H9 (cell line): ENCODE measurements at regions not wholly inside any gene's neighbourhood (a gene's known extent, or its start where the extent isn't known, plus 50 kb on each side); places are given as distances from the start of the nearest gene placed in this dataset.

Experiments
- DNase-seq: peaks from one replicate; pipeline ENCODE4 v3.0.0-alpha.2; 2017
- H2AFZ ChIP-seq: one replicate; pipeline ENCODE4 v1.6.1; 2013; ENCODE audit warnings: mild to moderate bottlenecking, low read length, control low read depth, moderate library complexity
- H2AK5ac ChIP-seq: 2 replicates; pipeline ENCODE4 v1.6.1; 2013; ENCODE audit warnings: low read length, control low read depth, mixed read lengths; ENCODE audit not compliant: insufficient read length
- H2BK120ac ChIP-seq: one replicate; pipeline ENCODE4 v1.6.1; 2013; ENCODE audit warnings: low read depth, mild to moderate bottlenecking, low read length, control low read depth, inconsistent platforms; ENCODE audit not compliant: poor library complexity, severe bottlenecking
- H2BK12ac ChIP-seq: 2 replicates; pipeline ENCODE4 v1.6.1; 2013; ENCODE audit warnings: low read length, control low read depth, mixed read lengths, low read depth; ENCODE audit not compliant: insufficient read length
- H2BK15ac ChIP-seq: 2 replicates; pipeline ENCODE4 v1.6.1; 2013; ENCODE audit warnings: low read depth, low read length, control low read depth
- H2BK20ac ChIP-seq: one replicate; pipeline ENCODE4 v1.6.1; 2013; ENCODE audit warnings: low read depth, mild to moderate bottlenecking, low read length, control low read depth, inconsistent platforms; ENCODE audit not compliant: poor library complexity, severe bottlenecking
- H2BK5ac ChIP-seq: 2 replicates; pipeline ENCODE4 v1.6.1; 2013; ENCODE audit warnings: low read length, control low read depth, mixed read lengths; ENCODE audit not compliant: insufficient read length
- H3K14ac ChIP-seq: 2 replicates; pipeline ENCODE4 v1.6.1; 2013; ENCODE audit warnings: low read length, control low read depth; ENCODE audit not compliant: insufficient read depth
- H3K18ac ChIP-seq: 2 replicates; pipeline ENCODE4 v1.6.1; 2013; ENCODE audit warnings: low read depth, mild to moderate bottlenecking, mixed read lengths, low read length, control low read depth; ENCODE audit not compliant: insufficient read length
- H3K23ac ChIP-seq: 2 replicates; pipeline ENCODE4 v1.6.1; 2013; ENCODE audit warnings: low read length, control low read depth, mixed read lengths, low read depth; ENCODE audit not compliant: insufficient read length
- H3K23me2 ChIP-seq: 2 replicates; pipeline ENCODE4 v1.6.1; 2013; ENCODE audit warnings: low read depth, mild to moderate bottlenecking, mixed read lengths, low read length, control low read depth; ENCODE audit not compliant: insufficient read length, poor library complexity, severe bottlenecking
- H3K27ac ChIP-seq: 2 replicates; pipeline ENCODE4 v1.5.1; 2013; ENCODE audit warnings: low read length, control low read depth, mixed read lengths, low read depth; ENCODE audit not compliant: insufficient read length
- H3K27me3 ChIP-seq: 2 replicates; pipeline ENCODE4 v1.6.1; 2013; ENCODE audit warnings: low read length, control low read depth, inconsistent platforms; ENCODE audit not compliant: insufficient read depth
- H3K4ac ChIP-seq: 2 replicates; pipeline ENCODE4 v1.6.1; 2013; ENCODE audit warnings: low read depth, mild to moderate bottlenecking, control low read depth, inconsistent platforms, low read length, moderate library complexity
- H3K4me1 ChIP-seq: 2 replicates; pipeline ENCODE4 v1.6.1; 2013; ENCODE audit warnings: low read length, control low read depth, inconsistent platforms; ENCODE audit not compliant: insufficient read depth
- H3K4me2 ChIP-seq: 2 replicates; pipeline ENCODE4 v1.6.1; 2013; ENCODE audit warnings: low read length, control low read depth, mixed read lengths; ENCODE audit not compliant: insufficient read length, insufficient read depth
- H3K56ac ChIP-seq: 2 replicates; pipeline ENCODE4 v1.6.1; 2013; ENCODE audit warnings: low read depth, mild to moderate bottlenecking, mixed read lengths, low read length, control low read depth; ENCODE audit not compliant: insufficient read length
- H3K79me1 ChIP-seq: 2 replicates; pipeline ENCODE4 v1.6.1; 2013; ENCODE audit warnings: low read depth, mild to moderate bottlenecking, moderate library complexity, low read length, control low read depth, inconsistent platforms; ENCODE audit not compliant: insufficient read depth, poor library complexity, severe bottlenecking
- H3K79me2 ChIP-seq: 2 replicates; pipeline ENCODE4 v1.6.1; 2013; ENCODE audit warnings: low read length, control low read depth, inconsistent platforms; ENCODE audit not compliant: insufficient read depth
- H3K9ac ChIP-seq: 2 replicates; pipeline ENCODE4 v1.6.1; 2013; ENCODE audit warnings: low read length, control low read depth, mixed read lengths; ENCODE audit not compliant: insufficient read length; ENCODE audit errors: extremely low read depth
- H3K9me3 ChIP-seq: one replicate; pipeline ENCODE4 v1.6.1; 2013; ENCODE audit warnings: low read depth, low read length, inconsistent platforms; ENCODE audit not compliant: control insufficient read depth
- H3T11ph ChIP-seq: one replicate; pipeline ENCODE4 v1.6.1; 2013; ENCODE audit warnings: mild to moderate bottlenecking, low read length, control low read depth, inconsistent platforms
- H4K20me1 ChIP-seq: one replicate; pipeline ENCODE4 v1.6.1; 2013; ENCODE audit not compliant: control insufficient read depth, insufficient read length, insufficient read depth
- H4K5ac ChIP-seq: 2 replicates; pipeline ENCODE4 v1.6.1; 2013; ENCODE audit warnings: low read depth, mild to moderate bottlenecking, mixed read lengths, low read length, control low read depth; ENCODE audit not compliant: insufficient read length
- H4K8ac ChIP-seq: replicated peaks from 2 replicates; pipeline ENCODE4 v1.6.1; 2013; ENCODE audit warnings: low read length, control low read depth, mixed read lengths, low read depth; ENCODE audit not compliant: insufficient read length
- H4K91ac ChIP-seq: 2 replicates; pipeline ENCODE4 v1.6.1; 2013; ENCODE audit warnings: low read depth, mild to moderate bottlenecking, moderate library complexity, mixed read lengths, low read length, control low read depth; ENCODE audit not compliant: insufficient read length
- H3K27ac Mint-ChIP-seq, 3 experiments: 2 replicates in 2 of 3; 3 replicates in 1 of 3; pipeline ENCODE4 v1.8.0; 2020 to 2021; ENCODE audit warnings: mixed read lengths in 3 of 3, mild to moderate bottlenecking in 1 of 3, moderate library complexity in 1 of 3
- H3K27me3 Mint-ChIP-seq: 2 replicates; pipeline ENCODE4 v1.8.0; 2021; ENCODE audit warnings: low read depth, mild to moderate bottlenecking, moderate library complexity, mixed read lengths
- H3K36me3 Mint-ChIP-seq, 3 experiments: 2 replicates in 2 of 3; 3 replicates in 1 of 3; pipeline ENCODE4 v1.8.0; 2020 to 2021; ENCODE audit warnings: low read depth in 3 of 3, mixed read lengths in 3 of 3; ENCODE audit not compliant: insufficient read depth in 1 of 3
- H3K4me1 Mint-ChIP-seq, 2 experiments: 2 replicates each; pipeline ENCODE4 v1.8.0; 2020; ENCODE audit warnings: mixed read lengths in 2 of 2
- H3K4me3 Mint-ChIP-seq, 2 experiments: 2 replicates in 1 of 2; 3 replicates in 1 of 2; pipeline ENCODE4 v1.8.0; 2020 to 2021; ENCODE audit warnings: mild to moderate bottlenecking in 2 of 2, mixed read lengths in 2 of 2, moderate library complexity in 1 of 2
- H3K9me3 Mint-ChIP-seq, 2 experiments: 2 replicates in 1 of 2; 3 replicates in 1 of 2; pipeline ENCODE4 v1.8.0; 2020; ENCODE audit warnings: mild to moderate bottlenecking in 2 of 2, mixed read lengths in 2 of 2, moderate library complexity in 1 of 2
- CTCF ChIP-seq: fragments of 200-600 bp; sonication (generic); conservative IDR thresholded peaks from 3 replicates; pipeline ENCODE4 v1.8.0; 2021; ENCODE audit warnings: antibody characterized with exemption, mild to moderate bottlenecking
- WGBS: extraction: QIAGEN DNeasy Blood & Tissue Kit; methylation state at CpG from one replicate; pipeline ENCODE4 v1.1.7; 2013; ENCODE audit warnings: missing lambda C conversion rate, low lambda C conversion rate, mixed read lengths; ENCODE audit not compliant: insufficient read length; ENCODE audit errors: extremely low coverage; 5-methylcytosine and 5-hydroxymethylcytosine counted together

GRCh38 chr14:84236290-84236689 lies 1293.7 kb upstream of the FLRT2 start:
- H4K8ac ChIP-seq: no peak overlapping the region
- no peak overlapping the region for H2BK12ac ChIP-seq
- H2BK15ac ChIP-seq: no peak overlapping the region
- no peak overlapping the region for H4K5ac ChIP-seq
- no peaks in the 10 kb centered on the region for H4K20me1 ChIP-seq
- H3K27me3 ChIP-seq: no peaks in the 10 kb centered on the region
- H3K4me3 Mint-ChIP-seq: no peak overlapping the region
- H3K79me2 ChIP-seq: no peaks in the 10 kb centered on the region
- no peak for DNase-seq
- H4K91ac ChIP-seq: no peak overlapping the region
- no peak for TF ChIP-seq CTCF
- H3K9ac ChIP-seq: no peak overlapping the region
- no peak overlapping the region for H2AFZ ChIP-seq
- H3K4me1 ChIP-seq: no peaks in the 10 kb centered on the region
- no peaks in the 10 kb centered on the region for H3K23me2 ChIP-seq
- no peaks in the 10 kb centered on the region for H3K79me1 ChIP-seq
- H2BK120ac ChIP-seq: no peak overlapping the region
- no peak overlapping the region for H2AK5ac ChIP-seq
- no peak overlapping the region for H2BK5ac ChIP-seq
- H3K23ac ChIP-seq: no peak overlapping the region
- WGBS: no CpG with 5 or more reads among the region's 3 CpGs
- no peak overlapping the region for H3K4ac ChIP-seq
- H3K27ac Mint-ChIP-seq: no peak overlapping the region
- H3K9me3 Mint-ChIP-seq: no peaks in the 10 kb centered on the region
- no peak overlapping the region for H3K14ac ChIP-seq
- H3K56ac ChIP-seq: no peak overlapping the region
- H3K27ac ChIP-seq: no peak overlapping the region
- no peak overlapping the region for H3K4me2 ChIP-seq
- no peaks in the 10 kb centered on the region for H3K9me3 ChIP-seq
- H3K27me3 Mint-ChIP-seq: no peaks in the 10 kb centered on the region
- H3K4me1 Mint-ChIP-seq: peaks cover 3 to 9% of the 10 kb centered on the region in 2 experiments; a peak in 3 of 4 replicates
- H3T11ph ChIP-seq: no peak overlapping the region
- H3K36me3 Mint-ChIP-seq: no peaks in the 10 kb centered on the region
- H2BK20ac ChIP-seq: no peak overlapping the region
- H3K18ac ChIP-seq: no peak overlapping the region
